ENCODE measurements at regions not wholly inside any gene's neighbourhood (a gene's known extent, or its start where the extent isn't known, plus 50 kb on each side); places are given as distances from the start of the nearest gene placed in this dataset.

- DNase-seq: no peak
These were observed 339.9 kb upstream of the PKDCC start for GRCh38 chr2:41707790-41708451.

- DNase-seq: no peak
These were observed 337.9 kb upstream of the PKDCC start for GRCh38 chr2:41709702-41710599.

GRCh38 chr2:41710944-41711343 is 336.9 kb upstream of the PKDCC start:
- DNase-seq: no peak

- DNase-seq: no peak
These were observed 336.1 kb upstream of the PKDCC start for GRCh38 chr2:41711736-41712135.

GRCh38 chr2:41716497-41716896 is 331.3 kb upstream of the PKDCC start:
- no peak for DNase-seq

GRCh38 chr2:41717839-41718238 is 330.0 kb upstream of the PKDCC start:
- DNase-seq: no peak

- no peak for DNase-seq
These were observed 329.1 kb upstream of the PKDCC start for GRCh38 chr2:41718705-41719104.

GRCh38 chr2:41719756-41720155 is 328.1 kb upstream of the PKDCC start:
- no peak for DNase-seq

GRCh38 chr2:41720331-41721251 is 327.2 kb upstream of the PKDCC start:
- no peak for DNase-seq

GRCh38 chr2:41722668-41723369 is 325.0 kb upstream of the PKDCC start:
- peak; percentile 61 for DNase-seq

GRCh38 chr2:41723526-41723925 is 324.3 kb upstream of the PKDCC start:
- peak; percentile 75 for DNase-seq

- DNase-seq: no peak
These were observed 323.4 kb upstream of the PKDCC start for GRCh38 chr2:41724465-41724864.

- DNase-seq: no peak
These were observed 321.9 kb upstream of the PKDCC start for GRCh38 chr2:41725901-41726300.

- no peak for DNase-seq
These were observed 321.5 kb upstream of the PKDCC start for GRCh38 chr2:41726364-41726763.

GRCh38 chr2:41727152-41727551 is 320.7 kb upstream of the PKDCC start:
- no peak for DNase-seq

GRCh38 chr2:41727711-41728110 is 320.1 kb upstream of the PKDCC start:
- DNase-seq: no peak

GRCh38 chr2:41728788-41729338 is 319.0 kb upstream of the PKDCC start:
- no peak for DNase-seq

- DNase-seq: no peak
These were observed 317.9 kb upstream of the PKDCC start for GRCh38 chr2:41729800-41730364.

- no peak for DNase-seq
These were observed 312.8 kb upstream of the PKDCC start for GRCh38 chr2:41735006-41735405.

- DNase-seq: no peak
These were observed 312.3 kb upstream of the PKDCC start for GRCh38 chr2:41735476-41735875.

- no peak for DNase-seq
These were observed 311.7 kb upstream of the PKDCC start for GRCh38 chr2:41736105-41736567.

- no peak for DNase-seq
These were observed 311.2 kb upstream of the PKDCC start for GRCh38 chr2:41736586-41736985.
